ENCODE measurements at regions not wholly inside any gene's neighbourhood (a gene's known extent, or its start where the extent isn't known, plus 50 kb on each side); places are given as distances from the start of the nearest gene placed in this dataset.
"Not testable (repeated sequence)": the region's sequence is repeated elsewhere in the genome, so short reads cannot be mapped to it uniquely, and the experiment has no call there.

DNA sequence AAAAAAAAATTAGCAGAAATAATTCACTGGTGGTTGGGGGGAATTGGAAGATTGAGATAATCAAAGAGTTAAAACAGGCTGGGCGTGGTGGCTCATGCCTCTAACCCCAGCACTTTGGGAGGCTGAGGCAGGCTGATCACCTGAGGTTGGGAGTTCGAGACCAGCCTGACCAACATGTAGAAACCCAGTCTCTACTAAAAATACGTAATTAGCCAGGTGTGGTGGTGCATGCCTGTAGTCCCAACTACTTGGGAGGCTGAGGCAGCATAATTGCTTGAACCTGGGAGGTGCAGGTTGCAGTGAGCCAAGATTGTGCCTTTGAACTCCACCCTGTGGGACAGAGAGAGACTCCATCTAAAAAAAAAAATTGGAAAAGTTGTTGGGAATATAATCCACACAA is 173.2 kb upstream of the TPTE start:
- TF ChIP-seq EZH2 (IDR thresholded peaks at IDR 0.05; ENCODE audit: insufficient read depth, poor library complexity, severe bottlenecking); EZH2phosphoT487 (IDR thresholded peaks at IDR 0.05; ENCODE audit: insufficient read depth, low read depth): not testable (repeated sequence)
